Glomerular endothelial cell (primary cell): ENCODE measurements at regions not wholly inside any gene's neighbourhood (a gene's known extent, or its start where the extent isn't known, plus 50 kb on each side); places are given as distances from the start of the nearest gene placed in this dataset.

Source experiments
- DNase-seq: peaks from one replicate; pipeline ENCODE4 v3.0.0-alpha.2; 2011; ENCODE audit warnings: low read depth, low spot score; ENCODE audit errors: extremely low read depth

- DNase-seq, result no peak
Measured at GRCh38 chr1:82223091-82223490, 422.4 kb downstream of the ADGRL2 start.

DNA sequence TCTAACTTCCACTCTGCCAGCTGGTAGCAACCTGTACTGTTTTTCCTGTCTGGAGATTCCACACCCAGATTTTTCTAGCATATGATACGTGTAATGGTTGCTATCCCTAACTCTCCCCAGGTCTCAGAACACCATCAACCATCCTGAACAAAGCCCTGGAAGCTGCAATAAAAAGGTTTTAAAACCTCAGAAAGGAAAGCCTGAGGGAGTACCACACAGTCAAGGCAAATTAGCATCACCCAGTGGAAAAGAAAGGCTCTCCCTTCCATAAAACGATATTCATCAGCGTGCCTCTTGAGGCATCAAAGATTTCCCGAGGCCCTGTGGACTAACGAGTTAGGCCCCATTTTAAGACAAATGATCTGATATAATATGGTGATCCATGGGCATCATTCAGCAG, 421.0 kb downstream of the ADGRL2 start:
- DNase-seq, result no peak

GRCh38 chr1:82220754-82221153, 420.0 kb downstream of the ADGRL2 start:
- DNase-seq, result no peak

DNA sequence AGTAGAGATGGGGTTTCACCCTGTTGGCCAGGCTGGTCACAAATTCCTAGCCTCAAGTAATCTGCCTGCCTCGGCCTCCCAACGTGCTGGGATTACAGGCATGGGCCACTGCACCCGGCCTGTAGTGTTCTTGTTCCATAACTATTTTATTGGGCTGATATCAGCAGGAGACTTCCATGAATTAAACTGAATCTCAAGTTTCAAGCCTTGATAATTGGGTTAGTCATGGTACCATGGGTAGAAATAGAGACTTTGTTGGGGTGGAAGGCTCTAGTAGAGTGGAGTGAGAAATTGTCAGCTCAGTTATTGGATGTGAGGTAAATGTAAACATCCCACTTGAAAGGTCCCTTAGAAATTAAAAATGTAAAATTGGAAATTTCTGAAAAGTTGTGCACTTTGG, 419.1 kb downstream of the ADGRL2 start:
- DNase-seq, result no peak

GRCh38 chr1:82218846-82219245, 418.1 kb downstream of the ADGRL2 start:
- DNase-seq, result no peak

- DNase-seq, result no peak
Measured at GRCh38 chr1:82215853-82216175, 415.1 kb downstream of the ADGRL2 start.

DNA sequence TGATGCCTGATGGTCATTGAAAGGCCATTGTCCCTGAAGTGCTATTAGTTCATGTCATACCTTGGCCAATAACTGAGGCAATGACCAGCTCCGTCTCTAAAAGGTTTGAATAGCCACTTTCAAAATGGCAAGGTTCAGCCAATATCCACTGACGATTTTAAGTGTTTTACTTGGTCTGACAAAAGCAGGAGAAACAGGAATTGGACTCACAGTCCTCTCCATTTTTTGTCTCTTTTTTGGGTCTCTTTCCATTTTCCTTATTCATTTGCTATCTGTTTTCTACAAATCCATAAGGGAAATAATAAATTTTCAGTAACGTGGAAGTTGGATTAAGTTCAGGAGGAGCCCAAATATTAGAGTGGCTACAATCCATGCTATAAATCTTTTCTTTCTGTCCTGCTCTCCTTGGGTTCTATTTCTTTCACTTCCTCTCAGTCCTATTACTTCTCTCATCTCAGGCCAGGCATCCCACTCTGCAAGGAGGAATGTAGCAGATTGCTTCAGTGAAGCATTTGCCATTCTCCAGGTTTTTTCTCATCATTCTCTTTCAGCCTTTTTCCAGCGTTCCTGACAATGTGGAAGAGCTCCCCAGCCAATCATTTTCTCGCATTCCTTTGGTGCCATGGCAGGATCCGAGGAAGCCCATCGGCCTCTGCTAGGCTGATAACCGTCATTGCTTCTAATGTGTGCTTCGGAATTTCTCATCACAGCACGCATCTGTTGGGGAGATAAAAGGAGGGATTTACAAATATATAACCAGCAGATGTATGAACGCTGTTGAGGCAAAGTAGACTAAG, 414.5 kb downstream of the ADGRL2 start:
- DNase-seq, result no peak

GRCh38 chr1:82214606-82215005, 413.9 kb downstream of the ADGRL2 start:
- no peak for DNase-seq

- no peak for DNase-seq
Measured at GRCh38 chr1:82197606-82198005, 396.9 kb downstream of the ADGRL2 start.

- no peak for DNase-seq
Measured at GRCh38 chr1:82195245-82195644, 394.5 kb downstream of the ADGRL2 start.

GRCh38 chr1:82185084-82185483, 384.4 kb downstream of the ADGRL2 start:
- DNase-seq, result no peak

DNA sequence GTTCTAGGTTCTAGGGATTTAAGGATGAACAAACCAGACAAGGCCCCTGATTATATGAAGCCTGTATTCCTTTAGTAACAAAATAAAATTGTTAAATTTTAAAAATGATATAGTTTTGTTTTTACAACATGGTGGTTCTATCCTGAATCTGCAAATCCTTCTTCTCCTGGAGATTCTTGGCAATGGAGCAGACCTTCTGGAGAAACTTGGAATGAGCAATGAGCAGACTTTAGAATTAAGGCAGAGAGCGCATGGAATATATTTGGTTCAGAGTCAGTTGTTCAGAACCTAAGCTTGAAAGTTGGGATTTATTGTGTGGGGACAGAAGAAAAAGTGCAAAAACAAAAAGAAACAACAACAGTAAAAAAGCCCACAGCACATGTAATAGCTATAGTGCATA, 381.1 kb downstream of the ADGRL2 start:
- DNase-seq, result no peak

- no peak for DNase-seq
Measured at GRCh38 chr1:82179131-82179530, 378.4 kb downstream of the ADGRL2 start.

DNA sequence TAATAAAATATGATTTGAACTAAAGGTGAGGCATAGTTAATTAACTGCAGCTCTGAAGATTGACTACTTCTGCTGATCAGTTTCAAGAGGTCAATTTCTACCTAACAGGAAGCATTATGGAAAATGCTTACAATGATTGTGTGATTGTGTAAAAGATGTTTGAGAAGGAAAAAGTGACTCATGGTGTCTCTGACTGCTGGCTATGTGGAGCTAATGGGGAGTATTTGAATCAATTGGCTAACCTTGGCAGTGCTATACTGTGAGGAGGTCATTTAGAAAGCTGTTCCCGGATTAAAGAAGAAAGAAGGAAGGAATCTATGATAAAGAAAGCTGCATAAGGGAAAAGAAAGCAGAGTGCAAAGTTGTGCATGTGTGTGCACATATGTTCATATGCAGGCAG, 376.5 kb downstream of the ADGRL2 start:
- no peak for DNase-seq

DNA sequence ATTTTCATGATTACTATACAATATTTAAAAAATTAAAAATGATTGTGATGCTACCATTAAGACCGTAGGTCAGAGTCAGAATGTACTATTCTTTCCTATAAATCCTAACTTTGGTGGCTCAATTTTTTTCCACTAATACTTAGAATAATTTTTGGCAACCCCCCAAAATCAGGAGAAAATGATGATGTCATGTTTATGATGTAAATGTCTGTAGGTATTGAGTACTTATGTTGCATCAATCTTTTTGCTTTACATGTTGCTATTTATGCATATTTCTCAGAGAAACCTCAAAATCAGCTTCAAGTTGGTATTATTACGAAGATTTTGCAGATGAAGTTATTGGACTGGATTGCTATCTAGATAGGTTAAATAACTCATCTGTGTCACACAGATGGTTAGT, 371.2 kb downstream of the ADGRL2 start:
- DNase-seq, result no peak

DNA sequence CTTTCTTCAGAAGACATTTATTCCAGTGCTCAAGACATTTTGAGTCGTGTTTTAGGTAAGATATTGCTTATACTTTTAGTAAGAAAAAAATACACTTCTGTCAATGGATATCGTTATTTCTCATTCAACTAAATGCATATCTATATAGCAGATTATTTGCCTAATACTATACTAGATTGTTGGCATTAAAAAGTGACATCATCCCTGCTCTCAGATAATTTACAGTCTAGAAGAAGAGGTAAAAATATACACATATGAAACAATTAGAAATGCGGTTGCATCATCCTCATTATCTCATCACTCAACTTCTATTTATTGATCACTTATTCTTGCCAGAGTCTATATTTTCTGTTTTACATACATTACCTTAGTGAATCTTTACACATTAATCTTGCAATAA, 367.7 kb downstream of the ADGRL2 start:
- DNase-seq, result no peak

GRCh38 chr1:82165304-82165703, 364.6 kb downstream of the ADGRL2 start:
- DNase-seq, result no peak

DNA sequence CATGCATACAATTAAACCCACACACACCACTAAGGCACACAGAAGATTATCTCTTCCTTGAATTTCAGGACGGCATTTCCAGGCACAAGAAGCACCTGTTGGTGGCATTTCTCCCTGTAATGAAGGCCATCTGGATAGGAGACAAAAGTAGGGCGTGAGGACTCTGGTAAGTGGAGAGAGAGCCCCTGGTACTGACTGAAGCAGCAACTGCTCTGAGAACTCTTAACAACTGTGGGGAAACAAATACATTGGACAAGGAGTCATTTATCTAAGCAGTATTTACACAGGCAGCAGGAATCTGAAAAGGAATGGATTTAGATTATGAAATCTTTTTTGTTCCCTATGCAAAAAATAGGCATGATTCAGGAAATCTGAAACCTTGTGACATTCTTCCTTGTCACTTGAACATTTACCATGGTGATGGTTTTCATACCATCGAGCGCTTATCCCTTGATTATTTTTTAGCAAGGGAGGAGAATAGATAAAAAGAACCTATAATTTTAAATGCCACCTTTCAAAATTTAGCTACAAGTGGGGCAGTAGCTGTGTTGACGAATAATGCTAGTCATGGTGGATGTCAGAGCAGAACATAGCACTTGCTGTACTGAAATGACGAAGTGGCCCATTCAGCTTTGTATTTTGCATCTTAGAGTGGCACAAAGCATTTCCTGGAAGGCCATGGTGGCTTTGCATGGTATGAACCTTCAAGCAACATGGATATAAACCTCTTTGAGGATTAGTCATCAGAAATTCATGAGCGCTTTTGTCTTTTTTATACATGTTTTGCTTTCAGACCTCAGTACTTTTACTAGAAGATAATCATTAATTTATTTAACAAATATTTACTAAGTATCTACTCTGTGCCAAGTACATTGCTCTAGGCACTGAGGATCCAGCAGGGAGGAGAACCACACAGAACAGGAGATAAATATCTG, 362.0 kb downstream of the ADGRL2 start:
- no peak for DNase-seq

DNA sequence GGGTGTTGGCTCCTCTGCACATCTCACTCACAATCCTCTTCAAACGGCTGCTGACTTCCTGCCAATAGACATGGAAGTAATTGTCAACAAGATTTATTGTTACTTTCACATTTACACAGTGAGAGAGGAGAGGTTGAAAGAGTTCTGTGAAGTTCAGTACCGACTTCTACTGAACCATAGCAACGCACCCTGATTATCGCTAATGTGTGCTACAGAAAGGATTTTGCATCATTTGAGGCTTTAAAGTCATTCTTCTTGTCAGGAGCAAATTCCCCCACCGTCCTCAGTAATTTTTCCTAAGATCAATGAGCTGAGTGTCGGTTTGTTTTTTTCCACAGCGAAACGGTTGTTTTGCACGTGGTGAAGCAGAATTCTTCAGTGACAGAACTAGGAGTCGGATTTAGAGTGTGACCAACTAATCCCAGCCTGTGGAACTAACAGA, 361.0 kb downstream of the ADGRL2 start:
- no peak for DNase-seq

DNA sequence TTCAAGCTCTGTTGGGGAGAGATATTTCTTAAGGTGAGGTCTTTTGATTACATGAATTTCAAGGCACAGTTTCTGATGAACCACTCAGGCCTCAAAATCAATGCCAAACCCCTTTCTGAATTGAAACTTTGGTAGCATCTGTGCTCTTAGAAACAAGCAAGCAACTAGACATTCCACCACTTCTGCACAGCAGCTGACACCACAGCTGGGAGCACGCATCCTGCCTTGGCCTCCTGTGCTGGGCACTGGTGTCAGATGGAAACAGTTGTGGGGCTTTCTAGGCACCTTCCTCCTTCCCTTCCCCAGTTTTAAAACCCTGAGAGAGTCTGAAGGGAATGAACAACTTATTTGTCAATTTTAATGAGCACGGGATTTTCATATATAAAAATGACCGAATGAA, 360.2 kb downstream of the ADGRL2 start:
- DNase-seq, result no peak

GRCh38 chr1:82160036-82160435, 359.3 kb downstream of the ADGRL2 start:
- DNase-seq, result no peak

GRCh38 chr1:82158981-82159380, 358.2 kb downstream of the ADGRL2 start:
- DNase-seq, result no peak
